Kidney tubule cell (primary cell): ENCODE measurements at regions not wholly inside any gene's neighbourhood (a gene's known extent, or its start where the extent isn't known, plus 50 kb on each side); places are given as distances from the start of the nearest gene placed in this dataset.

Experiments
- DNase-seq: peaks from one replicate; pipeline ENCODE4 v3.0.0-alpha.2; 2018; ENCODE audit warnings: low spot score

GRCh38 chr3:189500798-189501495 is 130.2 kb upstream of the TP63 start:
- no peak for DNase-seq

- DNase-seq, result no peak
Observed at GRCh38 chr3:189502256-189502655, 128.9 kb upstream of the TP63 start.

GRCh38 chr3:189502676-189503257 is 128.4 kb upstream of the TP63 start:
- DNase-seq, result no peak

DNA sequence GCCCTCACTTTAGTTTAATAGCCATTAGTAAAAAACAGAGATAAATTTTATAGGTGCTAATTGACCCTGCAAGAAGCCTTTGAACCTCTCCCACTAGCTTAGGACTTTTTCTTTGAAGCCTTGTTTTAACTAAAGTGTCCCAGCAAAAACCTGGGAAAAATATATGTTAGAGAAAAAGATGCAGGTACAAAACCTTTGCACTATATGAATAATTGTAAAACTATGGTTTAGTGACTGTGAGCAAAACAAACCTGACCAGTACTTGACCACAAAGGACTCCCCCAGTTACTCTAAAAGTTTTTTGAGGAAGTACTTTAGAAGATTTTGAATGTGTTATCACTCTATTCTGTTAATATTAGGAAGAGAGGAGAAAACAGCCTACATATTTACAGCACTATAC is 123.3 kb upstream of the TP63 start:
- DNase-seq, result no peak

DNA sequence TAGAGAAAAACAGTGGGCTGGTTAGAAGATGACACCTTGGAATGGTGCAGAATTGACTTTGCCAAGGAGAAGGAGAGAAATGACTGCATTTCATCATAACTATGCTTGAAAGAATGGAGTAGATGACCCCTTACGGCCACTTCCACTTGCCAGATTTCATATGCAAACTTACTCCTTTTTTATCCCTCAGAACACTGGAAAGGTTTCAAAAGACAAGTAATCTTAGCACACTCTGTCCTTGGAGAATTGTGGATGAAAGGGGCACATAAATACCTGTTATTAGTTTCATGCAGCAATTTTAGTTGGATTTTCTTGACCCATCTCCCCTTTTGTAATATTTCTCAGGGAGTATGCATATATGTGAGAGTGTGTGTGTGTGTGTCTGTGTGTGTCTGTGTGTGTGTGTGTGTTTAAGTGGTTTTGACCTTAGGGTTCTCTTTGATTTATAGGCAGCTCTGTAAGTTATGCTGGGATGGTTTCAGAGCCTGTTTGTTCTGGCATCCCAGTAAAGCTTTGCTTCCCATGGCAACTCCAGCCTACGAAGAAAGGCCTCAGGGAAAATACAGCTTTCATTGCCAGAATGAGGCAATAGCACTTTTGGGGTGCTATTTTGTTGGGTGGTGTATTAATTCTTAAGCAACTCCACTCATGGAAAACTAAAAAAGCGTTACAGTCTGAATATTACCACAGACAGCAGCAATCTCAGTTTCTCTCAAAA is 122.2 kb upstream of the TP63 start:
- DNase-seq, result no peak

GRCh38 chr3:189512039-189512438 is 119.2 kb upstream of the TP63 start:
- no peak for DNase-seq

- DNase-seq, result no peak
Observed at GRCh38 chr3:189512821-189513220, 118.4 kb upstream of the TP63 start.

- peak; percentile 39 for DNase-seq
Observed at GRCh38 chr3:189513281-189514117, 117.7 kb upstream of the TP63 start.

DNA sequence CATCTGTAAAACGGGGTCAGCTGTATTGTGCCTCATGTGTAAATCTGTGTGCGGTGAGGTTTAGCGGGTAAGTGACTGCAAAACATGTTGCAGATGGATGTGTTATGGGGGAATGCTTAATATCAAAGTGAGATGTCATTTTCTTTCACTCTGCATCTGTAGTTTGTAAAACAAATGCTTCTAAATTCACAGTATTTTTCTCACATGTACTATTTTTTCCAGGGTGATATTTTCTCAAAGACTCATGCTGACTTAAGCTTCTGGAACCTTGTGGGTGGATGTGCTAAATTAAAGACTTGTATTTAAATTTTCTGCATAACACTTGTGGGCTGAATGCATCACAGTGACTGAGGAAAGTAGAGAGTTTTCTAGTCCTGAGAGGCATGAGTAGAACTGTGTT is 115.2 kb upstream of the TP63 start:
- no peak for DNase-seq

- no peak for DNase-seq
Observed at GRCh38 chr3:189517981-189518380, 113.2 kb upstream of the TP63 start.

DNA sequence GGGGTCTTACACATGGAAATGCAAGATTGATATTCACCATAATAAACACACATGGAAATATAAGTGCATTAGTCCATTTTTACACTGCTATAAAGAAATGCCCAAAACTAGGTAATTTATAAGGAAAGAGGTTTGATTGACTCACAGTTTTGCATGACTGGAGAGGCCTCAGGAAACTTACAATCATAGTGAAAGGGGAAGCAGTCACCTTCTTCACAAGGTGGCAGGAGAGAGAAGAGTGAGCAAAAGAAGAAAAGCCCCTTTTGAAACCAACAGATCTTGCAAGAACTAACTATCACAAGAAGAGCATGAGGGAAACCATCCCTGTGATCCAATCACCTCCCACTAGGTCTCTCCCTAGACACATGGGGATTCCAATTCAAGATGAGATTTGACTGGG is 111.7 kb upstream of the TP63 start:
- DNase-seq, result no peak

- DNase-seq, result no peak
Observed at GRCh38 chr3:189529468-189529867, 101.7 kb upstream of the TP63 start.

- DNase-seq, result no peak
Observed at GRCh38 chr3:189529889-189530471, 101.2 kb upstream of the TP63 start.

DNA sequence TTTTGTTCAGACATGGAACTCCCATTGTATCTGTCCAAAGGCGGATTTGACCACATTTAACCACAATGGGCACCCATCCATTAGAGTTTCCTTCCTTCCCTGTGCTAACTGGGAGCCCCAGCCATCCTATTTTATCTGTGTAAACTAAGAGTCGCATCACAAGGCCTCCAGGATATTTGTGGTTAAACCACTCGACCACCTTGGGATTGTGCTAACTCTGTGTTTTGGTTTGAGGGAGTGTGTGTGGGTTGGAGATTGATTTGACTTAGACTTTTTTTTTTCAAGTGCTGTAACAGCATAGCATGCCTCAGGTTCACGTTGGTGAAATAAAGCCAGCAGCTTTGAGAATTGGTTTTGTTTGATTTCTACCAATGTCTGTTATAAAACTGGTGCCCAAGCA is 100.4 kb upstream of the TP63 start:
- DNase-seq, result peak; percentile 67

GRCh38 chr3:189531271-189531670 is 99.9 kb upstream of the TP63 start:
- DNase-seq, result peak; percentile 4

DNA sequence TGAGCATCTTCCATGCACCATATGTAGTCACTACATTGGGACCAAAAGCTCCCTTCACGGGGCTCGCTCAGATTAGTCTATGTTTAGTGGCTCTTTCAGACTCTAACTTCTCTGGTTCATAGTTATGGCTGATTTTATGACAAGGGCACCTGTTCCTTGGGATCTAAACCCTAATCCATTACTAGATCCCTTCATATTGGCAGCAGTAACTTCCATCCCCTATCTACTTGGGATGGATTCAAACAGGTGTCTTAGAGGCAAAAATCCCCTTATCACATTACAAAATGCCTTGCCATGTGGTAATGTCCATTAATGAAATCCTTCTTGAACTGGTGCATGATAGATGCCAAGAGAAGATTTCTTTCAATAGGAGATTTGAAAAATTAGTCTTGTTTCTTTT is 96.7 kb upstream of the TP63 start:
- no peak for DNase-seq

- DNase-seq, result no peak
Observed at GRCh38 chr3:189537135-189537534, 94.1 kb upstream of the TP63 start.

DNA sequence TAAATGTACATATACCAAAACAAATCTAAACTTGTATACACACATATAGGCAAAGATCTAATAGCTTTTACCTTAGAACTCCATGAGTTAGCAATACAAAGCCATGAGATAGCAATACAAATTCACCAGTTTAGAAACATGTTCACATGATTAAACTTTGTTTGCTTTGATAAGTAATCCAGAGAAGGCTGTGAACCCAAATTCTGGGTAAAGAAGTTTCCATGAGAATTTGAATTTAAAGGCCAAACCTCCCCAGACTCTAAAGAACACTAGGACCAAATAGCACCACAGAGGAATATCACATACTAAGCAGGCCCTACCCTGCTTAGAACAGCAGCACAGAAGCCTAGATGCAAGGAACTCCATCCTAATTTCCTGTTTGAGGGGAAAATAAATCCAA is 83.7 kb upstream of the TP63 start:
- no peak for DNase-seq

DNA sequence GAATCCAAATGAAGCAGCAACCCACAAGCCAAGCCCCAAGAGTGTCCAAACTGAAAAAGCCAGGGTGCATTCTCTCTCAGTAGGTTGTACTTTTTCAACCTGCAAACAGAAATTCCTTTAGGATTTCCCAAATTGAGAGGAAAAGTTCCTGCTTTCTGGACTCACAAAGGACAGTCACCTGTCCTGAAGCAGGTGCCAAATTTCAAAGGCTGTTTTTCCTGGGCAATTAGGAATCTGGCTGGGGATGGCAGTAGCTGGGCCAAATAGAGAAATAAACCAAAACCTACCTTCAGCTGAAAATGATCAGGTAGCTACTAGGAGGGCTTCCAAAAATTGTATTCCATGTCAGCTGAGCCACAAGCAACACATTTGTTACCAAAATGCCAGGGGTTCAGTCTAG is 83.1 kb upstream of the TP63 start:
- DNase-seq, result no peak

- DNase-seq, result no peak
Observed at GRCh38 chr3:189551007-189551406, 80.2 kb upstream of the TP63 start.

GRCh38 chr3:189554868-189555557 is 76.2 kb upstream of the TP63 start:
- no peak for DNase-seq

GRCh38 chr3:189555558-189555881 is 75.7 kb upstream of the TP63 start:
- no peak for DNase-seq
